A172 (cell line): ENCODE measurements at regions not wholly inside any gene's neighbourhood (a gene's known extent, or its start where the extent isn't known, plus 50 kb on each side); places are given as distances from the start of the nearest gene placed in this dataset.

Source experiments
- DNase-seq: peaks from one replicate; pipeline ENCODE4 v3.0.0-alpha.2; 2015; ENCODE audit warnings: low spot score

- no peak for DNase-seq
Measured at GRCh38 chr9:89745601-89746376, 141.0 kb downstream of the GADD45G start.

- no peak for DNase-seq
Measured at GRCh38 chr9:89746385-89747116, 141.7 kb downstream of the GADD45G start.

- DNase-seq = no peak
Measured at GRCh38 chr9:89747596-89747995, 142.8 kb downstream of the GADD45G start.

- DNase-seq = no peak
Measured at GRCh38 chr9:89748021-89748670, 143.3 kb downstream of the GADD45G start.

GRCh38 chr9:89748831-89749499 is 144.2 kb downstream of the GADD45G start:
- no peak for DNase-seq

GRCh38 chr9:89749500-89750116 is 144.8 kb downstream of the GADD45G start:
- no peak for DNase-seq

GRCh38 chr9:89750117-89750791 is 145.4 kb downstream of the GADD45G start:
- DNase-seq = no peak

GRCh38 chr9:89751079-89751825 is 146.4 kb downstream of the GADD45G start:
- DNase-seq = no peak

GRCh38 chr9:89752154-89752553 is 147.3 kb downstream of the GADD45G start:
- DNase-seq = no peak

GRCh38 chr9:89753472-89754055 is 148.8 kb downstream of the GADD45G start:
- DNase-seq = no peak

- no peak for DNase-seq
Measured at GRCh38 chr9:89754193-89754592, 149.4 kb downstream of the GADD45G start.

GRCh38 chr9:89755821-89756220 is 151.0 kb downstream of the GADD45G start:
- peak; percentile 60 for DNase-seq

GRCh38 chr9:89756891-89757537 is 152.2 kb downstream of the GADD45G start:
- DNase-seq = peak; percentile 31

- no peak for DNase-seq
Measured at GRCh38 chr9:89757776-89758528, 153.1 kb downstream of the GADD45G start.

- no peak for DNase-seq
Measured at GRCh38 chr9:89759572-89759971, 154.8 kb downstream of the GADD45G start.

GRCh38 chr9:89760123-89760522 is 155.3 kb downstream of the GADD45G start:
- DNase-seq = no peak

GRCh38 chr9:89764217-89764616 is 159.4 kb downstream of the GADD45G start:
- no peak for DNase-seq

GRCh38 chr9:89765211-89765946 is 160.6 kb downstream of the GADD45G start:
- DNase-seq = no peak
